Left cardiac atrium (tissue), 4 donors: ENCODE measurements at regions not wholly inside any gene's neighbourhood (a gene's known extent, or its start where the extent isn't known, plus 50 kb on each side); places are given as distances from the start of the nearest gene placed in this dataset.

Experiments used
- ATAC-seq, 2 donors: fragments of 200-7000 bp; cut with Tn5 transposase; one replicate each; pipeline ENCODE4 v1.9.1; 2020; ENCODE audit warnings: mild to moderate bottlenecking in 2 of 2, moderate library complexity in 2 of 2
- DNase-seq: peaks from one replicate; pipeline ENCODE4 v3.0.0-alpha.2; 2020
- intact Hi-C, 2 donors: fragments of 100-400 bp; cut with DNase I; formaldehyde crosslinking; loops; one replicate each; pipeline versions ENCODE4 v1.14.1 to v1.15.1; 2022 to 2023
- donor health status: DM: no; HTN: yes; CAD: no.
- donor health status: DM: no; HTN: yes; CAD: no; lungs with severe emphysema.
- donor health status: DM: yes; HTN: yes; CAD: no.
- donor health status: Dilated cardiomyopathy.

DNA sequence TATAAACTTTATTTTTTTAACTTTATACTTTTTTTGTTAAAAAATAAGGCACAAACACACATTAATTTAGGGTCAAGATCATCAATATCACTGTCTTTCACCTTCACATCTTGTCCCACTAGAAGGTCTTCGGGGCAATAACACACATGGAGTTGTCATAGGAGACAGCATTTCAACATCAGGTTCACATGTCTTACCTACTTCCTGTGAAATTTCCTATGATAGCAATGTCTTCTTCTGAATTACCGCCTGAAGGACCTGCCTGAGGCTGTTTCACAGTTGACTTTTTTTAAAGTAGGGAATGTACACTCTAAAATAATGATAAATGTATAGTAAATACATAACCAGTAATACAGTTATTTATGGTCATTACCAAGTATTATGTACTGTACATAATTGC is 559.4 kb downstream of the PLPP3 start:
- ATAC-seq: no peak
- DNase-seq: no peak
- intact Hi-C loops: no loop called here

DNA sequence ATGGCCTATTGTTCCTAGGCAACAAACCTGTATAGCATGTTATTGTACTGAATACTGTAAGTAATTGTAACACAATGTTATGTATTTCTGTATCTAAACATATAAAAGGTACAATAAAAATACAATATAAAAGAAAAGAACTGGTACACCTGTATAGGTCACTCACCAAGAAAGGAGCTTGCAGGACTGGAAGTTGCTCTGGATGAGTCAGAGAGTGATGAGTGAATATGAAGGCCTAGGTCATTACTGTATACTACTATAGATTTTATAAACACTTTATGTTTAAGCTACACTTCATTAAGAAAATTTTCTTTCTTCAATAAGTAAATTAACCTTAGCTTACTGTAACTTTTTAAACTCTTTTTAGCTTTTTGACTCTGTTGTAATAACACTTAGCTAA is 559.9 kb downstream of the PLPP3 start:
- intact Hi-C loops: no loop called here
- DNase-seq (no peak), ATAC-seq (no peak)

GRCh38 chr1:56017336-56017735 is 562.0 kb downstream of the PLPP3 start:
- intact Hi-C loops: no loop called here
- DNase-seq (no peak), ATAC-seq (no peak)

DNA sequence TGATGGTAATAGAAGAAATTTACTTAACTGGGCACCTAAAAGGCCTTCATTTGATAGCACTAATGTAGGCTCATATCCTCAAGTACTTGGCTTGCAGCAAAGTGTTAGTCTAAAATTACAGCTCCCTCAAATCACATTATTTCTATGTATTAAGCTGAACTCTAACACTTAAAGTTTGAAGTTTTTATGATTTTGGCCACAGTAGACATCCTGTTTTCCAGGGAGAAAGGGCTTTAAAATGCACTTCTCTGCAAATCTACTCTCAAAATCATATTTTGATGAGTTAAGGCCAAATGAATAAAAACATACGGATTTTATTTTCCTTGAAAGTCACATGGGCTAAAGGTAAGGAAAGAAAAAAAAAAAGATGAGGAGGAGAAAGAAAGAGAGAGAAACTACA is 575.5 kb downstream of the PLPP3 start:
- DNase-seq: no peak
- ATAC-seq: no peak
- intact Hi-C loops: no loop called here

DNA sequence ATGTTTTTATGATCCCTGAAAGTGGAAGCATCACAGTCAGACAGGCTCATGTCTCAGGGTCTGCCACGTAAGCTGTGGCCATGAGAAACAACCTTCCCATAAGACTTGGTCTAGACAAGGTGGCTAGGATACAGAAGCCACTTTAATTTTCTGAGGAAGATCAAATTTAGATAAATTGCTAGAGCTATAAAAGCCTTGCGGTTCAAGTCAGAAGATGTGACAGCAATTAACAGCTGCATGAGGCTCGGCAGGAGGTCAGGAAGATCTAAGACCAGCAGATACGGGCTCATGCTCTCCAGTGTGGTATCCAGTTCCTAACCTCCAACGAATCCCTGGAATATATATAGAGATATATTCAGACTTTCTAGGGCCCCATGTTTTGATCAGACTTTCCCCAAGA is 577.1 kb downstream of the PLPP3 start:
- DNase-seq (no peak), ATAC-seq (no peak)
- intact Hi-C loops: no loop called here

DNA sequence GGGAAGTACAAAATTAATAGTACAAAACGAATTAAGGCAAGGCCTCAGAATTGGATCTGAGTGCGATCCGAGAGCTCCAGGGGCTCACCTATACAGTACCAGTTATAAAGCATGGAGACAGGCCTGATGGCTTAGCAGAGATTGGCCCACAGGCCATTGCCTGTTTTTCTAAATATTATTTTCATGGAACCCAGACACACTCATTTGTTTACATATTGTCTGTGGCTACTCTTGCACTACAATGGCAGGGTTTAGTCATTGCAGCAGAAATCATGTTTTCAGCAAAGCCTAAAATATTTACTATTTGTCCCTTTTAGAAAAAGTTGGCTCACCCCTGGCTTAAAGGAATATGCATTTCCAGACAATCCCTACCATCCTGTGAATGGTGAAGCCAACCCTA is 578.9 kb downstream of the PLPP3 start:
- intact Hi-C loops: no loop called here
- ATAC-seq (no peak), DNase-seq (no peak)

- ATAC-seq: no peak
- intact Hi-C loops: no loop called here
- no peak for DNase-seq
Measured at GRCh38 chr1:55997536-55997935, 581.8 kb downstream of the PLPP3 start.

DNA sequence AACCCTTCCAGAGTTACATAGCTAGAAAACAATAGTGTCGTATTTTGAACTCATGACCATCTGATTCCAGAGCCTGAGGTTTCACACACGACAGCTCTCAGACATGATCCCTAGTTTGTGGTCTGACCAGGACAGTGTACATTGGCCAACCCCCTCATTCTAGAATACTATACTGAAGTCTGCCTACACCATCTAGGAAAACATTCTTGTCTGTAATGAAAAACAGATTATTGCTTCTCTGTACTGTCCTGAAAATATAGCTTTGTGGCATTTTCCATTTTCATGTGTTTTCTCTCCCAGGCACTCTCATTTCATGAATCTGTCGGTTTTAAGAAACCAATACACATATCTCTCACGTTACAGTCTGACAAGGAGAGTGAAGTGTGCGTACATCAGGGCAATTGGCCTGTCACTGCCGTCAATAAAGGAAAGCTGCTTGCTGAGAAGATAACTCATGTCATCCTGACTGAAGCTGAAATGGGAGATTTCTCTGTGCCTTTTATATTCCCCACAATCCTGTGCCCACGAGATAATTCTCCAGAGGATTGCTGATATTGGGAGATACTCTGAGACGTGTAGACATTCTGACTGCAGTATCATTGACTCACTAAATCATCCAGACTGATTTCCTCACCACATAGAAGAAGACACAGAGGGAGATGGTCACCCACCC is 585.6 kb downstream of the PLPP3 start:
- intact Hi-C loops: no loop called here
- no peak for ATAC-seq
- DNase-seq: no peak

DNA sequence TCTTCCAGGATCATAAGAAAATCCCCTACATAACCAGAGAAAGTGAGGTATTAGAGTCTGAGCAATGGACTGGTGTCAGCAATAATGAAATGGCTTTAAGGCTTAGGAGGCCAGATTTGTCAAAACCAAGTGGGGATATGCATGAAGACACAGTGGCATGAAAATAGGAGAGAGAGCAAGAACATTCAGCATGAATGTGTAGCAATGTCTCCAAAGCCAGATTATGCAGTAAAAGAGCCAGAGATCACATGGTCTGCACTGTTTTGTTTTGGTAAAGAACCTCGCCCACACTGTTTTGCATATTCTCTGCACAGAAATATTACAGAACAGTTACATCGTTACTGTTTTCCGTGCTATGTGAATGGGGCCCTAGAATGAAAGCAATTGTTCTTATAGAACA is 589.4 kb downstream of the PLPP3 start:
- intact Hi-C loops: no loop called here
- ATAC-seq: peak in 1 of 2 donors; percentile 17
- DNase-seq: no peak

DNA sequence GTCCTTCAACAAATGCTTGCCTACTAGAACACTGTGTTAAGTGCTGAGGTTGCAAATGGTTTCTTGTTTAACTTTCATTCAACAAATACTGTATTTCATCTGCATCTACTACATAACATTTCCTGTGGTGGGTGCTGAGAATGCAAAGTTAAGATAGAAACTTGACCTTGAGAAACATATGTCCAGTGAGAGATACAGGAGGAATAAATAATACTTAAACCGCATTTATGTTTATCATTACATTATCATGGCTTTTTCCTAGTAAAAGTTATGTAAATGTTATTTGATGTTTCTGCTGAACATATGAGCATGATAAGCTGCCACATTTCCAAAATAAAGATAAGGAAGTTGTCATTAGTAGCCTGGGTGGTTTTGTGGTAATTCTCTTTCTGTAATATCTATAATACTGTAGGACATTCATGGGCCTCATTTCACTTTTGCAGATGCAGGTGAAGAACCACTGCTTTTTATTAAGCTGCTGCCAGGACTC is 590.4 kb downstream of the PLPP3 start:
- ATAC-seq (no peak), DNase-seq (no peak)
- intact Hi-C loops: no loop called here

GRCh38 chr1:55987491-55988249 is 591.7 kb downstream of the PLPP3 start:
- ATAC-seq (peak; percentile 31 to 48), DNase-seq (no peak)
- intact Hi-C loops: no loop called here

- ATAC-seq (peak; percentile 46 to 48), DNase-seq (no peak)
- intact Hi-C loops: no loop called here
Measured at GRCh38 chr1:55986003-55986402, 593.4 kb downstream of the PLPP3 start.

GRCh38 chr1:55981010-55981650 is 598.2 kb downstream of the PLPP3 start:
- DNase-seq: no peak
- peak in 1 of 2 donors; percentile 60 for ATAC-seq
- intact Hi-C loops: no loop called here

- ATAC-seq (no peak), DNase-seq (no peak)
- intact Hi-C loops: no loop called here
Measured at GRCh38 chr1:55980582-55980981, 598.8 kb downstream of the PLPP3 start.

GRCh38 chr1:55974714-55975441 is 604.5 kb downstream of the PLPP3 start:
- no peak for DNase-seq
- peak; percentile 38 to 61 for ATAC-seq
- intact Hi-C loops: no loop called here

DNA sequence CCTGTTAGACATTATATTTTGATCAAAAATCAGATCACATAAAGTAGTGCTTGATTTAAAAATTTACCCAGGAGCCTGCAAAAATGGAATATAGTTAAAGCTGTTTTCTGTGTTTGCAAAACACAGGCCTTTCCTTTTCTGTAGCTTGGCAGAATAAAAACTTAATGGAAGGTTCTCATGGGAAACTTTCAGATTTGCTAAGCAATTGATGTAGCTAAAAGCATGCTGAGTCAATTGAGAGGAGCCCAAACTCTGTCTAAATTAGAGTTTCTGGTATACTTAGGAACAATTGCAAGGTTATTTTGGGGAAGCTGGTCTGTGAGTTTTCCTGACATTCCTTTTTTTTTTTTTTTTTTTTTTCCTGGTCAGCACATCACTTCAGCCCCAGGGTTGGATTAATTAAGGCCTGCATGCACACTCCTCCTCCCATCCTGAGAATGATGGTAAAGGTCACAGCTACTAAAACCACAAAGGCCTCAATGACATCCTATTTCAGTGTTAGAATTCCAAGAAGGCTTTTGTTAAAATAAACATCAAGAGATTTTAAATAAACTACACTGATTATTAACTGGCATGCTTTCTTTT is 608.7 kb downstream of the PLPP3 start:
- no peak for DNase-seq
- intact Hi-C loops: no loop called here
- peak in 1 of 2 donors; percentile 50 for ATAC-seq

DNA sequence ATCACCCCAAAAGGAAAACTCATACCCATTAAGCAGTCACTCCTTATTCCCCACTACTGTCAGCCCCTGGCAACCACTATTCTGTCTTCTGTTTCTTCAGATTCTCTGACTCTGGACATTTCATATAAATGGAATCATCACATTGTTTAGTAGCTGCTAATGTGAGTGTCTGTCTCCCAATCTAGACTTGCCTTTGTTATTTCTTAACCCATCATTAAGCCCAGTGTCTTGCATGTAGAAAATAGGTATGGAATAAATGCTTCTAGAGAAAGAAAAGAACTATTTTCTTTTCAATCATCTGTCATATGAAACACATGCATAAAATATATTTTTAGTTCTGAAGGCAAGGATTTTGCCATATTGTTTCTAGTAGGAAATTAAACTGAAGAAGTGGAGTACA is 610.0 kb downstream of the PLPP3 start:
- ATAC-seq (no peak), DNase-seq (no peak)
- intact Hi-C loops: no loop called here

- ATAC-seq (no peak), DNase-seq (no peak)
- intact Hi-C loops: no loop called here
Measured at GRCh38 chr1:55968661-55969060, 610.7 kb downstream of the PLPP3 start.

GRCh38 chr1:55965981-55966461 is 613.3 kb downstream of the PLPP3 start:
- ATAC-seq (no peak), DNase-seq (no peak)
- intact Hi-C loops: no loop called here
